Thoracic aorta (tissue), 2 donors: ENCODE measurements at regions not wholly inside any gene's neighbourhood (a gene's known extent, or its start where the extent isn't known, plus 50 kb on each side); places are given as distances from the start of the nearest gene placed in this dataset.

ENCODE experiments used
- ATAC-seq: fragments of 150-250 bp; one replicate; pipeline ENCODE4 v1.8.0; 2017; ENCODE audit warnings: low read depth; ENCODE audit not compliant: insufficient number of reproducible peaks, low FRiP score
- DNase-seq: peaks from one replicate; pipeline ENCODE4 v3.0.0-alpha.2; 2020; ENCODE audit warnings: low spot score
- H3K27ac ChIP-seq, 2 donors: fragments of 200-600 bp; sonication (generic); 1 replicate in 1 of 2; 2 replicates in 1 of 2; pipeline ENCODE4 v1.5.1; 2016; ENCODE audit warnings: mild to moderate bottlenecking in 2 of 2, moderate library complexity in 2 of 2
- H3K27me3 ChIP-seq: fragments of 200-600 bp; sonication (generic); replicated peaks from 2 replicates; pipeline ENCODE4 v1.6.0; 2016; ENCODE audit warnings: mild to moderate bottlenecking; ENCODE audit not compliant: insufficient read depth
- H3K36me3 ChIP-seq: fragments of 200-600 bp; sonication (generic); one replicate; pipeline ENCODE4 v1.5.1; 2016
- H3K4me1 ChIP-seq, 2 donors: fragments of 200-600 bp; sonication (generic); 1 replicate in 1 of 2; 2 replicates in 1 of 2; pipeline versions ENCODE4 v1.5.1 to v1.6.0; 2016; ENCODE audit warnings: low read depth in 2 of 2, mild to moderate bottlenecking in 1 of 2; ENCODE audit not compliant: control insufficient read depth in 1 of 2
- H3K4me3 ChIP-seq: fragments of 200-600 bp; sonication (generic); 2 replicates; pipeline ENCODE4 v1.5.1; 2016; ENCODE audit warnings: mild to moderate bottlenecking
- H3K9me3 ChIP-seq: fragments of 200-600 bp; sonication (generic); 2 replicates; pipeline ENCODE4 v1.5.1; 2016
- TF ChIP-seq, protein P1 (sequence below): fragments of 200-600 bp; sonication (generic); IDR thresholded peaks from one replicate; pipeline ENCODE4 v1.5.1; 2019; ENCODE audit warnings: antibody characterized with exemption

DNA sequence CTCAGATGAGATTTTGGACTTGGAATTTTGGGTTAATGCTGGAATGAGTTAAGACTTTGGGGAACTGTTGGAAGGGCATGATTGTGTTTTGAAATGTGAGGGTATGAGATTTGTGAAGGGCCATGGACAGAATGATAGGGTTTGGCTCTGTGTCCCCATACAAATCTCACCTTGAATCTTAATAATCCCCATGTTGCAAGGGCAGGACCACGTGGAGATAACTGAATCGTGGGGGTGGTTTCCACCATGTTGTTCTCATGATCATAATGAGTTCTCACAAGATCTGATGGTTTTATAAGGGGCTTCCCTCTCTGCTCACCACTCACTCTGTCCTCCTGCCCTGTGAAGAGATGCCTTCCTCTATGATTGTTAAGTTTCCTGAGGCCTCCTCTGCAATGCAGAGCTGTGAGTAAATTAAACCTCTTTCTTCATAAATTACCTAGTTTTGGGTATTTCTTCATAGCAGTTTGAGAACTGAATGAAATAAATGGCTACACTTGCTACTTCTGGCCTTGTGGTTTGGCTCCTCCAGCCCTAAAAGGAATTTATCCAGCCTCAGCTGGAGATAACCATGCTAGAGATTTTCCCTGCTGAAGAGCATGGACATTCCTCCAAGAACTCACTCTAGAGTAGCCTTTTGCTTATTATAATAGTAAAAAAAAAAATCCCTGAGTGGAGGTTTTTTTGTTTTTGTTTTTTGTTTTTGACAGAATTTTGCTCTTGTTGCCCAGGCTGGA, 144.3 kb upstream of the TFPI start:
- Histone ChIP-seq H3K4me1 (no peaks in the 10 kb centered on the region), H3K27ac (no peak overlapping the region), H3K9me3 (no peaks in the 10 kb centered on the region), H3K27me3 (no peaks in the 10 kb centered on the region), H3K4me3 (no peak overlapping the region), H3K36me3 (no peaks in the 10 kb centered on the region)
- DNase-seq (no peak), ATAC-seq (no peak)
- TF ChIP-seq, protein P1, sequence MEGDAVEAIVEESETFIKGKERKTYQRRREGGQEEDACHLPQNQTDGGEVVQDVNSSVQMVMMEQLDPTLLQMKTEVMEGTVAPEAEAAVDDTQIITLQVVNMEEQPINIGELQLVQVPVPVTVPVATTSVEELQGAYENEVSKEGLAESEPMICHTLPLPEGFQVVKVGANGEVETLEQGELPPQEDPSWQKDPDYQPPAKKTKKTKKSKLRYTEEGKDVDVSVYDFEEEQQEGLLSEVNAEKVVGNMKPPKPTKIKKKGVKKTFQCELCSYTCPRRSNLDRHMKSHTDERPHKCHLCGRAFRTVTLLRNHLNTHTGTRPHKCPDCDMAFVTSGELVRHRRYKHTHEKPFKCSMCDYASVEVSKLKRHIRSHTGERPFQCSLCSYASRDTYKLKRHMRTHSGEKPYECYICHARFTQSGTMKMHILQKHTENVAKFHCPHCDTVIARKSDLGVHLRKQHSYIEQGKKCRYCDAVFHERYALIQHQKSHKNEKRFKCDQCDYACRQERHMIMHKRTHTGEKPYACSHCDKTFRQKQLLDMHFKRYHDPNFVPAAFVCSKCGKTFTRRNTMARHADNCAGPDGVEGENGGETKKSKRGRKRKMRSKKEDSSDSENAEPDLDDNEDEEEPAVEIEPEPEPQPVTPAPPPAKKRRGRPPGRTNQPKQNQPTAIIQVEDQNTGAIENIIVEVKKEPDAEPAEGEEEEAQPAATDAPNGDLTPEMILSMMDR: no peak

DNA sequence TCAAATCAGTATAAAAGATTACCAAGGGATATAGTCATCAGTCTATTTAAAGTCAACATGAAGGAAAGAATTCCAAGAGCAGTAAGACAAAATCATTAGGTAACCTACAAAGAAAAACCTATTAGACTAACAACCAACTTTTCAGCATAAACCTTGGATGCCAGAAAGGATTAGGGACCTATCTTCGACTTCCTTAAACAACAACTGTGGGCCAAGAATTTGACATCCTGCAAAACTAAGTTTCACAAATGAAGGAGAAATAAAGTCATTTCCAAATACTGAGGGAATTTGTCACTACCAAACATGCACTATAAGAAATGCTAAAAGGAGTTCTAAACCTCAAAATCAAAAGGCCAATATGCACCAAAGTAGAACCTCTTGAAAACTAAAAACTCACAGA, 147.9 kb upstream of the TFPI start:
- ATAC-seq: no peak

DNA sequence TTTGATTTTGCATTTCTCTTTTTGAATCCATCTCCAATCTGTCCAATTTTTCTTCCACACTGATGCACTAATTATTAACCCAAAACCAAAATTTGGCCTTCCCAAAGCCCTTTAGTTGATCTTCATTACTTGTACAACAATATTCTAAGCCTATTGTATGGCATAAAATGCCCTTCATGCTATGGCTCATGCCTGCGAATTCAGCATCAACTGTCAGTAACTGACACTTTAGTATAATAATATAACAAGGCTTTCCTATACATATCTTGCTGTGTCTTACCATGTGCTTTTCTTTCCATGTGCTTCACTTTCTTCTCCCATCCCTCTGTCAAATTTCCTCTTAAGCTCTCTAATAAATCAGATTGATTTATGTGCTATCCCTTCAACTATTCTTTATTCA, 154.0 kb upstream of the TFPI start:
- no peak overlapping the region for H3K4me3 ChIP-seq
- DNase-seq: no peak
- TF ChIP-seq, protein P1: no peak
- peaks cover 0 to 17% of the 10 kb centered on the region in 2 donors for H3K4me1 ChIP-seq
- no peak for ATAC-seq
- no peaks in the 10 kb centered on the region for H3K9me3 ChIP-seq
- H3K36me3 ChIP-seq: no peaks in the 10 kb centered on the region
- no peak overlapping the region for H3K27ac ChIP-seq
- H3K27me3 ChIP-seq: no peaks in the 10 kb centered on the region

More for the DNA sequence above, 147.9 kb upstream of the TFPI start:
- no peak overlapping the region for H3K4me3 ChIP-seq
- H3K27me3 ChIP-seq: no peaks in the 10 kb centered on the region
- no peak overlapping the region for H3K27ac ChIP-seq
- no peaks in the 10 kb centered on the region for H3K9me3 ChIP-seq
- DNase-seq: no peak
- TF ChIP-seq, protein P1: no peak
- H3K4me1 ChIP-seq: no peaks in the 10 kb centered on the region
- no peaks in the 10 kb centered on the region for H3K36me3 ChIP-seq

DNA sequence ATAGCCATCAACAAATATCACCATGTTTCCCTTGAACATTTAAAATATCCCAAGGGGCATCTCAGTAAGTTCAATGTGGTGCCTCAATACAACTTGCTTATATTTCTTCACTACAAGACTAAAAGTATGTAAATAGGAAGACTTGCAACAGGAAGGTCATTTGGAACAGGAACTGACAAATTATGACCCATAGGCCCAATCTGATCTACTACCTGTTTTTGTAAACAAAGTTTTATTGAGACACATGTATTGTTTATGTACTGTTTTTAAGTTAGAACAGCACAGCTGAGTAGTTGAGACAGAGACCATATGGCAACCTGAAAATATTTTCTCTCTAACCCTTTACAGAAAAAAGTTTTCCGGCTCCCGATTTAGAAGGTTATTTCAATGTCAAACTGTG, 154.8 kb upstream of the TFPI start:
- H3K9me3 ChIP-seq: no peaks in the 10 kb centered on the region
- H3K27ac ChIP-seq: no peak overlapping the region
- no peaks in the 10 kb centered on the region for H3K27me3 ChIP-seq
- DNase-seq (no peak), ATAC-seq (no peak)
- no peaks in the 10 kb centered on the region for H3K36me3 ChIP-seq
- TF ChIP-seq, protein P1: no peak
- peaks cover 0 to 19% of the 10 kb centered on the region in 2 donors for H3K4me1 ChIP-seq
- no peak overlapping the region for H3K4me3 ChIP-seq

DNA sequence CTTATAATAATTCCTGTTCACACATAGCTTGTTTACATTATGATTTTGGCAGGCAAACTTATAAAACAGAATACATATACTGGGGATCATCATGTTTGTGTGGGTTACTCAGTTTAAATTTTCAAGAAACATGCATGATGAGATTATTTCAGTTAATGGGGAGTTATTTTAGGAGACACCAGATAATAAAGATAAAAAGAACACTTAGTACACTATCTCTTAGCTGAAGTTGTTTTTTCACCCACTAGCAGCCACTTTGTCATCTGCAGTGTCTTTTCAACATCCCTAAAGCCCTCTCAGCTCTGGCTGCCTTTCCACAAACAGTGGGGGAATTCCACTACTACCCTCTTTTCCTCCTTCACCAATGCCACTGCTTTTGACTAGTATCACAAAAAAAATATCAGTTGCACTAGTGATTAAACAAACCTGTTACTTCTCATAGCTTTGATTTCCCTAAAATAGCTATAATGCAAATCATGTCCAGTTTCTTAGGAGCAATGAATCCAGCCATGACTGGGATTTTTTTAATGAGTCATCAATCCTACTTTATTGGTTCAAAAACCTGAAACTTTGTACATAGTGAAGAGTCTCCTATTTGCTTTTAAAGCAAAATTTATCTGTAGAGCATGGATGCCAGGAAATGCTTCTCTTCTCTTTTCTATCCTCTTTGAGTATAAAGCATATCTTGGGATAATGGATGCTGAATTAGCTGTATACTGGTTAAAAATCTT, 156.7 kb upstream of the TFPI start:
- Histone ChIP-seq H3K36me3 (no peaks in the 10 kb centered on the region), H3K27ac (no peak overlapping the region), H3K9me3 (no peaks in the 10 kb centered on the region), H3K4me1 (peaks cover 0 to 19% of the 10 kb centered on the region in 2 donors), H3K27me3 (no peaks in the 10 kb centered on the region), H3K4me3 (no peak overlapping the region)
- TF ChIP-seq, protein P1: no peak
- DNase-seq (no peak), ATAC-seq (no peak)
